Left renal pelvis (tissue), 4 donors: ENCODE measurements at regions not wholly inside any gene's neighbourhood (a gene's known extent, or its start where the extent isn't known, plus 50 kb on each side); places are given as distances from the start of the nearest gene placed in this dataset.

ENCODE experiments used
- DNase-seq, 4 donors: peaks; one replicate each; pipeline ENCODE4 v3.0.0-alpha.2; 2013; ENCODE audit warnings: low read depth in 4 of 4, low spot score in 3 of 4

DNA sequence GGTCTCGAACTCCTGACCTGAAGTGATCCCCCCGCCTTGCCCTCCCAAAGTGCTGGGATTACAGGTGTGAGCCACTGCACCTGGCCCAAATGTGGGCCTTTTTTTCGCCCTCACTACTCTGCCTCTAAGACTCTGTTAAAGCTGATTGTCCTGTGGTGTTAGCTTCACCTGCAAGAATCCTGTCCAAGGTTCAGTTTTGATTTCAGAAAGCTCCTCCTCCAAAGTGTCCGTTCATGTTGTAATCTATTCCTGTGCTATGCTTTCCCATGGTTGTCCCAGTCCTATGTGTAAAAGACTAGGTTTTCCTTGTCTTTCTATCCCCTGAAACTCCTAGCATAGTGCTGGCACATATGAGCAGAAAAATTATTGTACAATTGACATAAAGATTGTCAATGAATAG, 440.9 kb downstream of the KLF5 start:
- no peak for DNase-seq

DNA sequence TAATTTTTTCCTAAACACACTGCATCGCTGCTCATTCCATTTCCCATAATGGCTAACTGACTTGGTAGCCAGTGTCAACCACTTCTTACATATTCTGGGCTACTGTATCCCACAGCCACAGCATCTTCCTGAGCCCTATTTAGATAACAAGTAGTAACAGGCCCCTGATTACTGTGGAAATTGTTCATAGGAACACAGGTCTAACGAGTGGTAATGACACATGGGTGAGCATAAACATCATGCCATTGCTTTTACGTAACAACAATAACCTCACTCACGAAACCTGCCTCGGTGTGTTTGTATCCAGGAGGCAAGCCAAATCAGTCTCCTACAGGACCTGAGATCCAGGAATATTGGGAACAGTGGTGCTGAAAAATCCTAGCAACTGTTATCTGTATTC, 438.6 kb downstream of the KLF5 start:
- DNase-seq: no peak

DNA sequence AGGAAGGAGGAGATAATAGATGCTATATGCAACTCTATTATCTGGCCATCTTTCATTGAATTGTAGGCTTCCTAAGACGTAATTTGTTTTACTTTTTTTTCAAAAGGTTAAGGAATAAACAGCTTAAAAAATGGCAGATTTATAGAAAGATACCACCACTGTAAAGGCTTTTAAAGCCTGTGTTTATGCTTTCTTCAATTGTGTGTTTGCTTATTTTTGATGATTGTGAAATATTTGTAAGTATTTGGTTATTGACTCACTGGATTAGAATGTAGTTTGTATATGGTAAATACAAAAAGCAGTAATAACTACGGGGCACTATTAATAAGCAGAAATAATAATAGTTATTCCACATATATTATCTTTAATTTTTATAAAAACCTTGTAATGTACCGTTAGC, 437.9 kb downstream of the KLF5 start:
- no peak for DNase-seq

- no peak for DNase-seq
These were observed 434.0 kb downstream of the KLF5 start for GRCh38 chr13:73492811-73493210.

- DNase-seq: no peak
These were observed 423.8 kb downstream of the KLF5 start for GRCh38 chr13:73482556-73482955.

DNA sequence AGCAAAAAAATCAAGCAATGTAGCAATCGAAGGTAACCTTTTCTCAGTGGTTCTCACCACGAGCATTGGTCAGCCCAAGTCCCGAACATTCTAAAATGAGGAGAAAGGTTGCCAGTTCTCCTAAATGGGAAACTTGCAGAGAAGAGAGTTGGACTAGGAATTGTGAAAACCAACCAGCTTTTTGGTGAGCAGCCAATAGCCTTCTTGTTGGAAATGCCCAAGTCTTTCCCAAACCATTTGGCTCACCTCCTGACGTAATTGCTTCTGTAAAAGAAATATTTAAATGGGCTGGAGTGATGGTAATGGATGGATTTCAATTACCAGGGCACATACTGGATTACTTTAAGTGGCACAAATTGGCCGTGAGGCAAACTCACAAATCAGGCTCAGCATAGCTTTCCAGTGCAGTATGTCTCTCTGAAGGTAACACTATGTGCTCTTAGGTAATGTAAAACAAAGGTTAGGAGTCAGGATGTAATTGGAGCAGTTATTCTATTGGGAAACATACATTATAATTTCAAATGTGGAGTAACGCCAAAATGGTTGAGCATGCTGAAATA, 423.2 kb downstream of the KLF5 start:
- no peak for DNase-seq

- DNase-seq: no peak
These were observed 422.2 kb downstream of the KLF5 start for GRCh38 chr13:73480779-73481559.

DNA sequence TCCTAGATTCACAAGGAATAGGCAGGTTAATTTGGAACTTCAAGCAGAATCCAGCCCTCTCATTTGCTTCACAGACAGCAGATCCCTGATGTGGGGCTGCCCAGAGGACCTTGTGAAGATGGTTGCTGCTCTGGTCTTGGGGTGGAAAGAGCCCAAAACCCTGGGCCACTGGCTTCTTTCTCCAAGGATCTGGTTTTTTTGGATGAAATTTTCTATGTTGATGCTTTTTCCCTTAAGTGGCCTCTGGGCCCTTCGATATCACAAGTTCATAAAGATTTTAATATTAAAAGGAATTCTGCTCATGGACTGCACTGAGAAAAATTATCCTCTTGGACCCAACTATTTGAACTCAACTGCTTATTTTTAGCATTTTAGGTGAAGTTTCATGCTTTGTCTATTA, 421.1 kb downstream of the KLF5 start:
- no peak for DNase-seq

DNA sequence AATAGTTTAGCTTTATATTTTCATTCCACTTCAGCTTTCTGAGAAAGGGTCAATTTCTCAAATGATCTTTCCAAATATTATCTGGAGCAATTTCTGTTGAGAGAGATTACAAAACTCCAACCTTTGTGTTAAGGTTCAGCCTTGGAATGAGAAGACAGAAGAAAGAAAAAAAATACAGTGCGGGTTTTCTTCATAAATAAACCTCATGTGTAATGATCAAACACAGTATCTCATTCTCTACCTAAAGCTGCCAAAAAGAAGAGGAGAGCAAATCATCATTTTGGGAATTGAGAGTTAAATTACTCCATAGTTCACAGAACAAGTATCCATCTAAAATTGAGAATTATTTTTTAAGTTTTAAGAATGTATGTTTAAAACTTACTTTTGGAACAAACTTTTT, 420.5 kb downstream of the KLF5 start:
- DNase-seq: no peak

DNA sequence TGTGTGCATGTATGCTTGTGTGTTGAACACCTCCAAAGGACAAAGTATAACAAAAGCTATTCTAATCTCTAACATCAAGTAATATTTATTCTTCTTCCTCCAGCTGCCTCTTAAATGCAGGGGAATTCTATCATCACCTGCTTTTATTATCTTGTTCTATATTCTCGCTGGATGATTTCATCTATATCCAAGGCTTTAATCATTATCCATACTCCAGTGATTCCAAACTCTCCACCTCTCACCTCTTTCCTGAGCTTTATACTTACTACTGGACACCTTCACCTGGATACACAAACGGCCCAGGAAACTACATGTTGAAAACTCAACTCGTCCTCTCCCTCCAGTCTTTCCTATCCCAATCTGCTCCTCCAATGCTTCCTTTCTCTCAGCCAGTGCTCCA, 418.6 kb downstream of the KLF5 start:
- DNase-seq: no peak

DNA sequence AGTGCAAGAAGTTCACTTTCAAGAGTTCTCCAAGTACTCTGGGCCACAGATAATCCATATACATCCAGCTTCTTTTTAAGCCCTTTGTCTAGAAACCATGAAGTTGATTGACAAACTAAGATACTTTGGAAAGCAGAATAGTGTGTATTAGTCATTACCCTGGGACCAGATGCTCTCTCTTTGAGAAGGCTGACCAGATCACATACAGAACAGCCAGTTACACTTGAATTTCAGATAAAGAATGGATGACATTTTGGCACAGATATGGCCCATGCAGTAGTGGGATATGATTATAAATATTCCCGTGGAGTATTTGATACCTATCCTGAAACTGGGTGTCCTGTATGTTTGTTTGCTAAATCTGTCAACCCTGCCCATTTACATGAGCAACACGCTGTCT, 414.2 kb downstream of the KLF5 start:
- DNase-seq: no peak

- DNase-seq: no peak
These were observed 408.3 kb downstream of the KLF5 start for GRCh38 chr13:73467125-73467524.

DNA sequence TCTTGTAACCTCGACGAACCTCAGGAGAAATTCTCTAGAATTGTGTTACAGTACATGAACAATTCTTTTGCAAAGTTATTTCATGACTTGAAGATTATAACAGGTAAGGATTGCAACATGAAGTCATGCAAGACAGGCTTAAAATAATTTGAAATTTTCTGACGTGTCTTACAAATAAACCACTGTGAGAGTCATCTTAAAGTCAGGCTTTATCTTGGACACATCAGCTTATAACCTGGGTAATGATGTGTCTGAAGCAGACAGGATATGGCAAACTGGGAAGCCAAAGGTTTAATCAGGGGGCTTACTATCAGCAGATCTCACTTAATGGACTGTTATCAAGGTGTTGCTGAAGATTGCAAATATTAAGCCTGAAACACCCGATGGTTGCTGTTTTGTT, 407.8 kb downstream of the KLF5 start:
- DNase-seq: no peak

DNA sequence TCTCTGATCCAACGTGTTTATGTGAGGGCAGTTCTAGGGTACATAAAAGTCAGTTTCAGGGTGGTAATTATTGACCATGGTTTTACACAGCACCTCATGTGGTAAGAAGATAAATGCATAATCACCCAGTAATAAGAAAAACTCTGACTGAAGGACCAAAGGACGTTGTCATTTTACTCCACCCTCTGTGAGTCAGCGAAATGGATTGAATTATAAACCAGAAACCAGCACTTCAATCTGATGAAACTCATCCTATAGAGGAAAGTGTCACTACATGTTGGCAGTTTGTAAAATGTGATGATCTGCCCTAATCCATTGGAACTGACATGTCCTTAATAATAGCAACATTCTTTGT, 406.8 kb downstream of the KLF5 start:
- DNase-seq: no peak

DNA sequence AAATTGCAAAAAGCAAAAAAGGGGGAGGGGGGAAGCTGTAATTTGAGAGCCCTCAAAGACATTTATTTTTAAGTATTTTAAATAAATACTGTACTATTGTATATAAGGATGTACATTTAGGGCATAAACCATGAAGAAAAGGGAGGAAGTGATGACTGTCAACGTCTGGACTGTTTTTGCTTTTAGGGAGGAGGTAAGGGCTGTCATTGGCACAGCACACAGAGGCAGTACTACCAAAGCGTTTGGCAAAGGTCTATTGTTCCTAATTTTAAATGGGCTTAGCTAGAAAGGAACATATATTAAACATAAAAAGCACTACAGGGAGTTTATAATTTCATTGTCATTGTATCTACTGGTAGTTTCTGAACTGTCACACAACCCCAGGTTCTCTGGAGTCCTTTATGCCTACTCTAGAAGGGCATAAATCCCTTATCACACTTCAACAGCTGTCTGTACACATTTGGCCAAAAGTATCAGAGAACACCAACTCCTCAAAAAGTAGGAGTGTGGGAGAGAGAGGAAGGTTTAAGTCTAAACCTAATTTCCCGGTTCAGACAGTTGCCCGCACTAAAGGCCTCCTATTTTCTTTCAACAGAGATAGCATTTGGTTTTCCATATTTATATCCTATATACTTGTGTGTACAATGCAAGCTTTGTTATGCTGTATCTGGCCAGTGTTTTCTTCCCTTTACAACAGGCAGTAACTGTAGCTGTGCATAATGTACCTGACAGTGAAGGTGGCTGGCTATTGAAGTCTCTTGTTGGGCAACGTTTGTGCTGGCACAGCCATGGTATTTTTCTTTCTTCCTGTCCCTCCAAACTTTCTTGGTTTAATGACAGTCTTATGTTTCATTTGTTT, 406.2 kb downstream of the KLF5 start:
- no peak for DNase-seq

GRCh38 chr13:73462241-73462640, 403.4 kb downstream of the KLF5 start:
- no peak for DNase-seq

GRCh38 chr13:73451221-73452029, 392.6 kb downstream of the KLF5 start:
- DNase-seq: peak in 1 of 4 donors; percentile 9

DNA sequence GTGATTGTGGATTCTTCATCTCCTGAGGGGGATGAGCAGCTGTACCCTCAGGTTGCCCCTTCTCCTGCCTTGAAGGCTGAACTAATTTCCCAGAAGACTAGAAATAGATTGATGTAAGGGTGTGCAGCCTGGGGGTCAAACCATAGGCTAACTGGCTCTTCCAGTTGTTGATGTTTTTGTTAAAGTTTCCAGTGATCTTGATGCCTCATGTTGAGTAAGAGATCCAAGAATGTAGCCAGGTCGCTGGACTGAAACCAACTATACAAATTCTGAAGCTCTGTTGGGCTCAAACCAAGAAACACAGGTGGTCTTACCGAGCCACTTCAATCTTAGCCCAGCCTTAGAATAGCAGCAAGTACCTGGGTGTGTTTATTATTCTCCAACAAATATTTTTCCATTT, 391.8 kb downstream of the KLF5 start:
- DNase-seq: no peak

GRCh38 chr13:73449252-73449651, 390.4 kb downstream of the KLF5 start:
- no peak for DNase-seq

GRCh38 chr13:73440296-73440895, 381.6 kb downstream of the KLF5 start:
- no peak for DNase-seq

DNA sequence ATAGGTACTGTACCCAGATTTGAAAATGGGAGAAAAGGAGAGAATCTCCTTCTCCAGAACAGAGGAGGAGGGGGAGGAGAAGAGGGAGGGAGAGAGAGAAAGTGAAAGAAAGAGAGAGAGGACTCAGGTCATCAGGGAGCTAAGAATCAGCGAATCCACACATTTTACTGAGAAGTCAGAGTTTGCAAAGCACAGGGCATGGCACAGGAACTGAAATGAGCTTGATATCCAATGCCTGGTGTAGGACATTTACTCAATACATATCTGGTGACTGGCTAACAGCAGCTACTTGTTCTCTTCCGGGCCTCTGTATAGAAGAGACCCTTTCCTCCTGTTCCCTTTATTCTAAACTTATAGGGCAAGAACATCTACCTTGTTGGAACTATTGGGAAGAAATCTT, 375.1 kb downstream of the KLF5 start:
- DNase-seq: no peak
